Adrenal gland (tissue), 9 donors: ENCODE measurements at regions not wholly inside any gene's neighbourhood (a gene's known extent, or its start where the extent isn't known, plus 50 kb on each side); places are given as distances from the start of the nearest gene placed in this dataset.

Experiments used
- DNase-seq, 7 donors: peaks; one replicate each; pipeline ENCODE4 v3.0.0-alpha.2; 2019 to 2020
- H3K27ac ChIP-seq, 5 donors: fragments of 200-600 bp; sonication (generic) in 4 of 5; 1 replicate in 3 of 5; 2 replicates in 2 of 5; pipeline versions ENCODE4 v1.5.1 to v1.8.0; 2016 to 2020; ENCODE audit warnings: mild to moderate bottlenecking in 1 of 5
- H3K27me3 ChIP-seq: fragments of 200-600 bp; 2 replicates; pipeline ENCODE4 v1.8.0; 2021
- H3K36me3 ChIP-seq, 2 donors: fragments of 200-600 bp; replicated peaks in 1 of 2; 1 replicate in 1 of 2; 2 replicates in 1 of 2; pipeline versions ENCODE4 v1.5.1 to v1.8.0; 2018 to 2022
- H3K4me1 ChIP-seq, 2 donors: fragments of 200-600 bp; replicated peaks in 1 of 2; 1 replicate in 1 of 2; 2 replicates in 1 of 2; pipeline versions ENCODE4 v1.5.1 to v1.8.0; 2018 to 2021
- H3K4me3 ChIP-seq, 4 donors: fragments of 200-600 bp; sonication (generic) in 3 of 4; one replicate each; pipeline ENCODE4 v1.5.1; 2016 to 2018
- H3K9me3 ChIP-seq, 3 donors: fragments of 200-600 bp; sonication (generic) in 1 of 3; replicated peaks in 1 of 3; 1 replicate in 2 of 3; 2 replicates in 1 of 3; pipeline versions ENCODE4 v1.5.1 to v1.8.0; 2016 to 2021
- CTCF ChIP-seq, 6 experiments: fragments of 450-650 bp in 4 of 6; fragments of 200-600 bp in 2 of 6; sonication (generic) in 1 of 6; IDR thresholded peaks; 1 replicate in 5 of 6; 2 replicates in 1 of 6; pipeline versions ENCODE4 v1.5.1 to v1.8.0; 2016 to 2021; ENCODE audit warnings: antibody characterized with exemption in 6 of 6, mild to moderate bottlenecking in 2 of 6, moderate library complexity in 1 of 6
- POLR2A ChIP-seq, 2 donors: fragments of 450-650 bp; IDR thresholded peaks; one replicate each; pipeline ENCODE4 v1.6.1; 2017; ENCODE audit warnings: antibody characterized with exemption in 2 of 2, mild to moderate bottlenecking in 2 of 2, moderate library complexity in 1 of 2
- WGBS, 4 donors: extraction: QIAGEN DNeasy Blood & Tissue Kit in 2 of 4; methylation state at CpG; one replicate each; pipeline versions ENCODE4 v1.1.5 to v1.1.7; 2013 to 2017; 5-methylcytosine and 5-hydroxymethylcytosine counted together
- intact Hi-C, 2 donors: fragments of 100-400 bp; cut with DNase I; formaldehyde crosslinking; loops; one replicate each; pipeline versions ENCODE4 v1.14.1 to v1.15.0; 2022 to 2023
- donor health status: healthy with polysubstance abuse.
- donor health status: Bipolar disorder and iron deficiency.
- donor health status: DM: yes; HTN: yes; CAD: no.
- donor health status: DM: no; HTN: no; CAD: no.
- donor health status: DM: no; HTN: no; CAD: no.

- no peaks in the 10 kb centered on the region for H3K4me1 ChIP-seq
- WGBS, 4 donors: 65 to 77% (median 74%) methylated on average over 4 of the region's 4 CpGs
- no peaks in the 10 kb centered on the region for H3K36me3 ChIP-seq
- H3K9me3 ChIP-seq: no peaks in the 10 kb centered on the region
- no peaks in the 10 kb centered on the region for H3K27me3 ChIP-seq
- TF ChIP-seq POLR2A (IDR thresholded peaks at IDR 0.05) (no peak), CTCF (IDR thresholded peaks at IDR 0.05) (no peak)
- no peak overlapping the region for H3K27ac ChIP-seq
- no peak for DNase-seq
- no peak overlapping the region for H3K4me3 ChIP-seq
- intact Hi-C loops: no loop called here
Observed at GRCh38 chr4:28868841-28869240, 1851.3 kb upstream of the PCDH7 start.

GRCh38 chr4:28879178-28879577 lies 1841.0 kb upstream of the PCDH7 start:
- 40 to 60% (median 52%) methylated on average over 5 of the region's 5 CpGs for WGBS, 4 donors
- no peaks in the 10 kb centered on the region for H3K27me3 ChIP-seq
- H3K4me1 ChIP-seq: no peaks in the 10 kb centered on the region
- no peak overlapping the region for H3K4me3 ChIP-seq
- TF ChIP-seq POLR2A (IDR thresholded peaks at IDR 0.05) (no peak), CTCF (IDR thresholded peaks at IDR 0.05) (no peak)
- H3K36me3 ChIP-seq: no peaks in the 10 kb centered on the region
- DNase-seq: no peak
- intact Hi-C loops: no loop called here
- H3K27ac ChIP-seq: no peak overlapping the region
- no peaks in the 10 kb centered on the region for H3K9me3 ChIP-seq

GRCh38 chr4:28879900-28880299 lies 1840.3 kb upstream of the PCDH7 start:
- intact Hi-C loops: no loop called here
- no peak for DNase-seq
- no peak for TF ChIP-seq CTCF (IDR thresholded peaks at IDR 0.05)
- no peak for TF ChIP-seq POLR2A (IDR thresholded peaks at IDR 0.05)
- Histone ChIP-seq H3K27me3 (no peaks in the 10 kb centered on the region), H3K4me3 (no peak overlapping the region), H3K27ac (no peak overlapping the region), H3K9me3 (no peaks in the 10 kb centered on the region), H3K36me3 (no peaks in the 10 kb centered on the region), H3K4me1 (no peaks in the 10 kb centered on the region)
- 39 to 60% (median 54%) methylated on average over 2 of the region's 2 CpGs for WGBS, 4 donors

GRCh38 chr4:28883211-28883610 lies 1837.0 kb upstream of the PCDH7 start:
- WGBS, 4 donors: 65 to 85% (median 72%) methylated on average over 2 of the region's 2 CpGs

More at GRCh38 chr4:28883211-28883610, 1837.0 kb upstream of the PCDH7 start:
- Histone ChIP-seq H3K4me1 (no peaks in the 10 kb centered on the region), H3K9me3 (no peaks in the 10 kb centered on the region), H3K27me3 (no peaks in the 10 kb centered on the region), H3K27ac (no peak overlapping the region), H3K36me3 (no peaks in the 10 kb centered on the region), H3K4me3 (no peak overlapping the region)
- TF ChIP-seq POLR2A (IDR thresholded peaks at IDR 0.05): no peak
- TF ChIP-seq CTCF (IDR thresholded peaks at IDR 0.05): no peak
- intact Hi-C loops: no loop called here
- no peak for DNase-seq
